ENCODE measurements at regions not wholly inside any gene's neighbourhood (a gene's known extent, or its start where the extent isn't known, plus 50 kb on each side); places are given as distances from the start of the nearest gene placed in this dataset.

DNA sequence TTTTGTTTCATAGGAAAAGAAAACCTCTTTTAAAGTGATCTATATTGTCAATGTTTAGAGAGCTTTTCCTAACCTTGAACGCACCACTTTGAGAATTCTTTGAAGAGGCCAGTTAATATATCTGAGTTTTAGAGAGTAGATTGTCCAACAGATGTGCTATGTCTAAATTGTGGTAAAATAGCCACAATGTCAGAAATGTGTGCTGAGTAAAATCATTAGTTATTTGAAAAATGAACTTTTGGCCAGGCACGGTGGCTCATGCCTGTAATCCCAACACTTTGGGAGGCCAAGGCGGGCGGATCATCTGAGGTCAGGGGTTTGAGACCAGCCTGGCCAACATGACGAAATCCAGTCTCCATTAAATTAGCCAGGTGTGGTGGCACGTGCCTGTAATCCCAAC, 61.6 kb upstream of the KIAA1217 start (continued):
- TF ChIP-seq FOSL1 (IDR thresholded peaks at IDR 0.05; ENCODE audit: insufficient read depth, low read depth, low read length) (no peak), CBX5 (IDR thresholded peaks at IDR 0.05; ENCODE audit: low read depth, low read length) (no peak)
